CD14-positive monocyte (primary cell): ENCODE measurements at regions not wholly inside any gene's neighbourhood (a gene's known extent, or its start where the extent isn't known, plus 50 kb on each side); places are given as distances from the start of the nearest gene placed in this dataset.

ENCODE experiments used
- DNase-seq, 3 donors: peaks; one replicate each; pipeline ENCODE4 v3.0.0-alpha.2; 2011 to 2022
- H2AFZ ChIP-seq: 2 replicates; pipeline ENCODE4 v1.6.0; 2012; ENCODE audit warnings: mild to moderate bottlenecking, low read depth, low read length, inconsistent platforms; ENCODE audit not compliant: insufficient read depth, poor library complexity, severe bottlenecking
- H3K27ac ChIP-seq, 2 donors: 1 replicate in 1 of 2; 2 replicates in 1 of 2; pipeline ENCODE4 v1.5.1; 2012 to 2013; ENCODE audit warnings: low read length in 2 of 2, control low read depth in 1 of 2, inconsistent platforms in 1 of 2, low read depth in 1 of 2, mild to moderate bottlenecking in 1 of 2
- H3K27me3 ChIP-seq, 2 donors: one replicate each; pipeline versions ENCODE4 v1.6.0 to v1.6.1; 2011 to 2013; ENCODE audit warnings: low read length in 2 of 2; ENCODE audit not compliant: control insufficient read depth in 2 of 2, insufficient read depth in 2 of 2
- H3K36me3 ChIP-seq, 2 donors: replicated peaks in 1 of 2; 1 replicate in 1 of 2; 2 replicates in 1 of 2; pipeline versions ENCODE4 v1.5.1 to v1.6.1; 2012 to 2013; ENCODE audit warnings: low read length in 2 of 2, control low read depth in 1 of 2, inconsistent platforms in 1 of 2, mild to moderate bottlenecking in 1 of 2; ENCODE audit not compliant: insufficient read depth in 2 of 2, control insufficient read depth in 1 of 2
- H3K4me1 ChIP-seq, 2 donors: 1 replicate in 1 of 2; 2 replicates in 1 of 2; pipeline versions ENCODE4 v1.5.1 to v1.6.1; 2012 to 2013; ENCODE audit warnings: low read length in 2 of 2, control low read depth in 1 of 2, inconsistent platforms in 1 of 2, mild to moderate bottlenecking in 1 of 2, moderate library complexity in 1 of 2; ENCODE audit not compliant: insufficient read depth in 2 of 2, control insufficient read depth in 1 of 2
- H3K4me2 ChIP-seq: replicated peaks from 2 replicates; pipeline ENCODE3; 2012; ENCODE audit warnings: low read length, moderate library complexity, mild to moderate bottlenecking; ENCODE audit not compliant: poor library complexity, severe bottlenecking; ENCODE audit errors: extremely low read depth
- H3K4me3 ChIP-seq, 3 experiments: fragments of 200-600 bp in 1 of 3; sonication (generic) in 1 of 3; replicated peaks in 1 of 3; 1 replicate in 2 of 3; 2 replicates in 1 of 3; pipeline ENCODE4 v1.5.1; 2011 to 2013; ENCODE audit warnings: low read length in 3 of 3, mild to moderate bottlenecking in 3 of 3, control low read depth in 2 of 3, low read depth in 2 of 3, inconsistent platforms in 1 of 3, moderate library complexity in 1 of 3
- H3K79me2 ChIP-seq: 2 replicates; pipeline ENCODE4 v1.6.0; 2012; ENCODE audit warnings: mild to moderate bottlenecking, control low read depth, inconsistent platforms, low read length, moderate library complexity; ENCODE audit not compliant: insufficient read depth
- H3K9ac ChIP-seq: 2 replicates; pipeline ENCODE4 v1.6.0; 2017; ENCODE audit warnings: low read length, mild to moderate bottlenecking; ENCODE audit not compliant: insufficient read depth, poor library complexity, severe bottlenecking
- H3K9me3 ChIP-seq, 2 donors: replicated peaks in 1 of 2; 1 replicate in 1 of 2; 2 replicates in 1 of 2; pipeline versions ENCODE4 v1.5.1 to v1.6.1; 2012 to 2013; ENCODE audit warnings: low read length in 2 of 2, control low read depth in 1 of 2; ENCODE audit not compliant: control insufficient read depth in 1 of 2, insufficient read depth in 1 of 2
- H4K20me1 ChIP-seq: 2 replicates; pipeline ENCODE4 v1.6.0; 2012; ENCODE audit warnings: mild to moderate bottlenecking, low read length, control low read depth, moderate library complexity; ENCODE audit not compliant: insufficient read depth
- H3K27ac Mint-ChIP-seq, 7 donors: one replicate each; pipeline ENCODE4 v1.8.0; 2020; ENCODE audit warnings: mild to moderate bottlenecking in 7 of 7, mixed read lengths in 7 of 7, moderate library complexity in 6 of 7, inconsistent platforms in 2 of 7
- H3K27me3 Mint-ChIP-seq, 3 donors: one replicate each; pipeline ENCODE4 v1.8.0; 2021 to 2022; ENCODE audit warnings: low read depth in 3 of 3, mild to moderate bottlenecking in 3 of 3, mixed read lengths in 3 of 3, moderate library complexity in 3 of 3, inconsistent platforms in 1 of 3
- H3K36me3 Mint-ChIP-seq, 2 donors: one replicate each; pipeline ENCODE4 v1.8.0; 2020; ENCODE audit warnings: mixed read lengths in 2 of 2, inconsistent platforms in 1 of 2, mild to moderate bottlenecking in 1 of 2
- H3K4me1 Mint-ChIP-seq: one replicate; pipeline ENCODE4 v1.8.0; 2020; ENCODE audit warnings: mild to moderate bottlenecking, mixed read lengths
- H3K4me3 Mint-ChIP-seq, 2 donors: one replicate each; pipeline ENCODE4 v1.8.0; 2020; ENCODE audit warnings: mild to moderate bottlenecking in 2 of 2, mixed read lengths in 2 of 2, moderate library complexity in 1 of 2
- H3K9me3 Mint-ChIP-seq, 7 donors: one replicate each; pipeline ENCODE4 v1.8.0; 2020 to 2022; ENCODE audit warnings: mixed read lengths in 7 of 7, mild to moderate bottlenecking in 6 of 7, moderate library complexity in 6 of 7, inconsistent platforms in 2 of 7
- WGBS: methylation state at CpG from one replicate; pipeline ENCODE4 v1.1.5; 2013; ENCODE audit warnings: missing lambda C conversion rate; ENCODE audit not compliant: insufficient coverage; 5-methylcytosine and 5-hydroxymethylcytosine counted together
- intact Hi-C, 2 donors: fragments of 100-400 bp; cut with micrococcal nuclease; formaldehyde crosslinking; loops; one replicate each; pipeline versions ENCODE4 v1.15.0 to v1.15.1; 2023
- TF ChIP-seq, protein P1 (sequence below): fragments of 200-600 bp; IDR thresholded peaks from one replicate; pipeline ENCODE4 v1.8.0; 2022; ENCODE audit warnings: antibody characterized with exemption, mild to moderate bottlenecking

DNA sequence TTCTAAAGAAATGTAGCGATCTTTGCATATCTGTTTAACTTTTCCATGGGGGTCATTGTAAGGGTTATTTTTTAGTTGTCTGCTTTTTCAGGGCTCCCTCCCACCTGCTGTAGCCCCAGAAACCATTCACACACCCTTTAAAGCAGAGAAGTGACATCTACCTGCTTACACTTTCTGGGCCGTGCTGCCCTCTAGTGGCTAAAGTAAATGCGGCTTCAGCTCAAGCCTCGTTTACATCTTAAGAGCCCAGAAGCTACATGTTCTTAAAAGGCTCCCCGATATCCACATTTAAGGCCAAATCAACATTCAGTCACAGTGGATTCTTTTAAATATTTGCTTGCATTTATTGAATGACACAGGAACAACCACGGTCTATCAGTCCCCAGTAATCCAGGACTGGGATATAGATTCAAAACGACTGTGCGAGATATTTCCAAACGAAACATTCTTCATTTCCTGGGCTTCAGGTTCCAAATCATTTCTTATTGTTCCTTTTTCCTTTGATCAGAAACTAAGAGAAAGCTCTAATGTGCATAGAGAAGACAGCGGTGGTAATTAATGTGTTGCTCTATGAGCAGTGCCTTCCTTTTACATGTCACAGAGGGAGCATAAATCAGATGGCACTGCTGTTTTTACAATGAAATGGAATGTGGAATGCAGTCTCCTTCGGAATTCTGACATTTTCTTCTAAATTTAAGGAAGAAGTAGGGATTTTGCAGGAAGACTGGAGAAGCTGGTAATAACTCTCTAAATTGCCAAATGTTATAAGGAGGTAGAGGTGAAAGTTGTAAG, 119.9 kb downstream of the RASGEF1B start:
- H3K9me3 ChIP-seq = no peaks in the 10 kb centered on the region
- H3K36me3 ChIP-seq = no peaks in the 10 kb centered on the region
- peak; percentile 24 to 43 (median 33) for DNase-seq
- H3K27ac Mint-ChIP-seq = no peak overlapping the region
- H3K27ac ChIP-seq = no peak overlapping the region
- H3K4me2 ChIP-seq = no peak overlapping the region
- H3K79me2 ChIP-seq = no peaks in the 10 kb centered on the region
- H3K36me3 Mint-ChIP-seq = no peaks in the 10 kb centered on the region
- no peak overlapping the region for H3K4me3 Mint-ChIP-seq
- WGBS = 30% methylated on average over 2 of the region's 11 CpGs
- H3K9ac ChIP-seq = no peak overlapping the region
- TF ChIP-seq, protein P1, sequence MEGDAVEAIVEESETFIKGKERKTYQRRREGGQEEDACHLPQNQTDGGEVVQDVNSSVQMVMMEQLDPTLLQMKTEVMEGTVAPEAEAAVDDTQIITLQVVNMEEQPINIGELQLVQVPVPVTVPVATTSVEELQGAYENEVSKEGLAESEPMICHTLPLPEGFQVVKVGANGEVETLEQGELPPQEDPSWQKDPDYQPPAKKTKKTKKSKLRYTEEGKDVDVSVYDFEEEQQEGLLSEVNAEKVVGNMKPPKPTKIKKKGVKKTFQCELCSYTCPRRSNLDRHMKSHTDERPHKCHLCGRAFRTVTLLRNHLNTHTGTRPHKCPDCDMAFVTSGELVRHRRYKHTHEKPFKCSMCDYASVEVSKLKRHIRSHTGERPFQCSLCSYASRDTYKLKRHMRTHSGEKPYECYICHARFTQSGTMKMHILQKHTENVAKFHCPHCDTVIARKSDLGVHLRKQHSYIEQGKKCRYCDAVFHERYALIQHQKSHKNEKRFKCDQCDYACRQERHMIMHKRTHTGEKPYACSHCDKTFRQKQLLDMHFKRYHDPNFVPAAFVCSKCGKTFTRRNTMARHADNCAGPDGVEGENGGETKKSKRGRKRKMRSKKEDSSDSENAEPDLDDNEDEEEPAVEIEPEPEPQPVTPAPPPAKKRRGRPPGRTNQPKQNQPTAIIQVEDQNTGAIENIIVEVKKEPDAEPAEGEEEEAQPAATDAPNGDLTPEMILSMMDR = peak; percentile 87
- no peaks in the 10 kb centered on the region for H3K27me3 ChIP-seq
- H2AFZ ChIP-seq = no peak overlapping the region
- peaks cover 2% of the 10 kb centered on the region for H3K4me1 Mint-ChIP-seq
- no peak overlapping the region for H3K4me3 ChIP-seq
- intact Hi-C loops = no loop called here
- H3K9me3 Mint-ChIP-seq = peaks cover 0 to 3% (median 0%) of the 10 kb centered on the region in 7 donors
- peaks cover 0 to 2% (median 0%) of the 10 kb centered on the region in 3 donors for H3K27me3 Mint-ChIP-seq
- no peaks in the 10 kb centered on the region for H4K20me1 ChIP-seq
- no peaks in the 10 kb centered on the region for H3K4me1 ChIP-seq

- Histone ChIP-seq H3K27ac (no peak overlapping the region), H2AFZ (no peak overlapping the region), H3K4me1 (no peaks in the 10 kb centered on the region), H3K36me3 (no peaks in the 10 kb centered on the region), H3K9me3 (no peaks in the 10 kb centered on the region), H3K4me2 (no peak overlapping the region), H3K27me3 (no peaks in the 10 kb centered on the region), H3K9ac (no peak overlapping the region), H3K4me3 (no peak overlapping the region), H3K79me2 (no peaks in the 10 kb centered on the region), H4K20me1 (no peaks in the 10 kb centered on the region)
- intact Hi-C loops = no loop called here
- TF ChIP-seq, protein P1 = no peak
- Mint-ChIP-seq H3K27ac (no peak overlapping the region), H3K36me3 (no peaks in the 10 kb centered on the region), H3K4me3 (no peak overlapping the region), H3K27me3 (peaks cover 0 to 2% (median 0%) of the 10 kb centered on the region in 3 donors), H3K9me3 (peaks cover 0 to 3% (median 0%) of the 10 kb centered on the region in 7 donors), H3K4me1 (no peaks in the 10 kb centered on the region)
- no CpG with 5 or more reads among the region's 3 CpGs for WGBS
- no peak for DNase-seq
Observed at GRCh38 chr4:81350040-81350439, 121.7 kb downstream of the RASGEF1B start.
